ENCODE measurements at regions not wholly inside any gene's neighbourhood (a gene's known extent, or its start where the extent isn't known, plus 50 kb on each side); places are given as distances from the start of the nearest gene placed in this dataset.
A peak's percentile ranks its signal among the peaks of the same experiment; 100 is the strongest.
"Not testable (repeated sequence)": the region's sequence is repeated elsewhere in the genome, so short reads cannot be mapped to it uniquely, and the experiment has no call there.

- H3K36me3 ChIP-seq (ENCODE audit: control insufficient read depth, insufficient read depth, low read length), result no peaks in the 10 kb centered on the region
- no peak for DNase-seq
- no peaks in the 10 kb centered on the region for H3K9me3 ChIP-seq (replicated peaks; ENCODE audit: control insufficient read depth, low read depth, low read length)
- H3K27me3 ChIP-seq (ENCODE audit: control insufficient read depth, insufficient read depth, low read length), result no peaks in the 10 kb centered on the region
- H3K4me3 ChIP-seq (ENCODE audit: low read length), result no peak overlapping the region
- no CpG with 5 or more reads among the region's 4 CpGs for WGBS (ENCODE audit: insufficient coverage)
- H3K4me1 ChIP-seq (ENCODE audit: control insufficient read depth, insufficient read depth, low read length), result no peaks in the 10 kb centered on the region
- no peak overlapping the region for H3K27ac ChIP-seq (ENCODE audit: low read length)
Measured at GRCh38 chr5:118125687-118126086, 862.7 kb downstream of the DTWD2 start.

- Histone ChIP-seq H3K36me3 (ENCODE audit: control insufficient read depth, insufficient read depth, low read length) (no peaks in the 10 kb centered on the region), H3K27me3 (ENCODE audit: control insufficient read depth, insufficient read depth, low read length) (no peaks in the 10 kb centered on the region), H3K4me1 (ENCODE audit: control insufficient read depth, insufficient read depth, low read length) (no peaks in the 10 kb centered on the region), H3K27ac (ENCODE audit: low read length) (no peak overlapping the region), H3K4me3 (ENCODE audit: low read length) (no peak overlapping the region), H3K9me3 (replicated peaks; ENCODE audit: control insufficient read depth, low read depth, low read length) (no peaks in the 10 kb centered on the region)
- WGBS (ENCODE audit: insufficient coverage), result no CpG with 5 or more reads among the region's 3 CpGs
- no peak for DNase-seq
Measured at GRCh38 chr5:118121258-118121657, 867.1 kb downstream of the DTWD2 start.

- Histone ChIP-seq H3K27me3 (ENCODE audit: control insufficient read depth, insufficient read depth, low read length) (no peaks in the 10 kb centered on the region), H3K4me1 (ENCODE audit: control insufficient read depth, insufficient read depth, low read length) (no peaks in the 10 kb centered on the region), H3K4me3 (ENCODE audit: low read length) (no peak overlapping the region), H3K36me3 (ENCODE audit: control insufficient read depth, insufficient read depth, low read length) (no peaks in the 10 kb centered on the region), H3K9me3 (replicated peaks; ENCODE audit: control insufficient read depth, low read depth, low read length) (no peaks in the 10 kb centered on the region), H3K27ac (ENCODE audit: low read length) (no peak overlapping the region)
- no peak for DNase-seq
- no CpG with 5 or more reads among the region's 4 CpGs for WGBS (ENCODE audit: insufficient coverage)
Measured at GRCh38 chr5:118115791-118116190, 872.6 kb downstream of the DTWD2 start.

- H3K27ac ChIP-seq (ENCODE audit: low read length), result no peak overlapping the region
- H3K9me3 ChIP-seq (replicated peaks; ENCODE audit: control insufficient read depth, low read depth, low read length), result no peaks in the 10 kb centered on the region
- no peaks in the 10 kb centered on the region for H3K27me3 ChIP-seq (ENCODE audit: control insufficient read depth, insufficient read depth, low read length)
- WGBS (ENCODE audit: insufficient coverage), result no CpG with 5 or more reads among the region's 5 CpGs
- no peaks in the 10 kb centered on the region for H3K36me3 ChIP-seq (ENCODE audit: control insufficient read depth, insufficient read depth, low read length)
- no peak for DNase-seq
- no peak overlapping the region for H3K4me3 ChIP-seq (ENCODE audit: low read length)
- no peaks in the 10 kb centered on the region for H3K4me1 ChIP-seq (ENCODE audit: control insufficient read depth, insufficient read depth, low read length)
Measured at GRCh38 chr5:118111956-118112355, 876.4 kb downstream of the DTWD2 start.

GRCh38 chr5:118107246-118107645 is 881.1 kb downstream of the DTWD2 start:
- not testable (repeated sequence) for H3K27ac ChIP-seq (ENCODE audit: low read length); DNase-seq; H3K4me3 ChIP-seq (ENCODE audit: low read length); H3K27me3 ChIP-seq (ENCODE audit: control insufficient read depth, insufficient read depth, low read length); H3K4me1 ChIP-seq (ENCODE audit: control insufficient read depth, insufficient read depth, low read length); H3K36me3 ChIP-seq (ENCODE audit: control insufficient read depth, insufficient read depth, low read length); H3K9me3 ChIP-seq (replicated peaks; ENCODE audit: control insufficient read depth, low read depth, low read length)
- no CpG with 5 or more reads among the region's 3 CpGs for WGBS (ENCODE audit: insufficient coverage)

- no peak for DNase-seq
- Histone ChIP-seq H3K27ac (ENCODE audit: low read length) (no peak overlapping the region), H3K27me3 (ENCODE audit: control insufficient read depth, insufficient read depth, low read length) (no peaks in the 10 kb centered on the region), H3K4me1 (ENCODE audit: control insufficient read depth, insufficient read depth, low read length) (no peaks in the 10 kb centered on the region), H3K36me3 (ENCODE audit: control insufficient read depth, insufficient read depth, low read length) (no peaks in the 10 kb centered on the region), H3K9me3 (replicated peaks; ENCODE audit: control insufficient read depth, low read depth, low read length) (no peaks in the 10 kb centered on the region), H3K4me3 (ENCODE audit: low read length) (no peak overlapping the region)
- no CpG with 5 or more reads among the region's 1 CpG for WGBS (ENCODE audit: insufficient coverage)
Measured at GRCh38 chr5:118098716-118099115, 889.6 kb downstream of the DTWD2 start.

- no peak overlapping the region for H3K27ac ChIP-seq (ENCODE audit: low read length)
- H3K4me3 ChIP-seq (ENCODE audit: low read length), result no peak overlapping the region
- WGBS (ENCODE audit: insufficient coverage), result no CpG with 5 or more reads among the region's 2 CpGs
- no peaks in the 10 kb centered on the region for H3K9me3 ChIP-seq (replicated peaks; ENCODE audit: control insufficient read depth, low read depth, low read length)
- no peaks in the 10 kb centered on the region for H3K36me3 ChIP-seq (ENCODE audit: control insufficient read depth, insufficient read depth, low read length)
- no peaks in the 10 kb centered on the region for H3K27me3 ChIP-seq (ENCODE audit: control insufficient read depth, insufficient read depth, low read length)
- no peaks in the 10 kb centered on the region for H3K4me1 ChIP-seq (ENCODE audit: control insufficient read depth, insufficient read depth, low read length)
- peak; percentile 36 for DNase-seq
Measured at GRCh38 chr5:118095115-118095514, 893.2 kb downstream of the DTWD2 start.

- no peak for DNase-seq
- H3K36me3 ChIP-seq (ENCODE audit: control insufficient read depth, insufficient read depth, low read length), result no peaks in the 10 kb centered on the region
- no peak overlapping the region for H3K27ac ChIP-seq (ENCODE audit: low read length)
- H3K4me1 ChIP-seq (ENCODE audit: control insufficient read depth, insufficient read depth, low read length), result no peaks in the 10 kb centered on the region
- H3K27me3 ChIP-seq (ENCODE audit: control insufficient read depth, insufficient read depth, low read length), result no peaks in the 10 kb centered on the region
- no peaks in the 10 kb centered on the region for H3K9me3 ChIP-seq (replicated peaks; ENCODE audit: control insufficient read depth, low read depth, low read length)
- H3K4me3 ChIP-seq (ENCODE audit: low read length), result no peak overlapping the region
Measured at GRCh38 chr5:118088448-118088847, 899.9 kb downstream of the DTWD2 start.

GRCh38 chr5:118076490-118076889 is 911.9 kb downstream of the DTWD2 start:
- H3K4me1 ChIP-seq (ENCODE audit: control insufficient read depth, insufficient read depth, low read length), result no peaks in the 10 kb centered on the region
- no CpG with 5 or more reads among the region's 2 CpGs for WGBS (ENCODE audit: insufficient coverage)
- no peak overlapping the region for H3K4me3 ChIP-seq (ENCODE audit: low read length)
- H3K9me3 ChIP-seq (replicated peaks; ENCODE audit: control insufficient read depth, low read depth, low read length), result no peaks in the 10 kb centered on the region
- H3K27me3 ChIP-seq (ENCODE audit: control insufficient read depth, insufficient read depth, low read length), result no peaks in the 10 kb centered on the region
- H3K27ac ChIP-seq (ENCODE audit: low read length), result no peak overlapping the region
- no peaks in the 10 kb centered on the region for H3K36me3 ChIP-seq (ENCODE audit: control insufficient read depth, insufficient read depth, low read length)
- DNase-seq, result peak; percentile 4

- no CpG with 5 or more reads among the region's 2 CpGs for WGBS (ENCODE audit: insufficient coverage)
- Histone ChIP-seq H3K36me3 (ENCODE audit: control insufficient read depth, insufficient read depth, low read length) (no peaks in the 10 kb centered on the region), H3K9me3 (replicated peaks; ENCODE audit: control insufficient read depth, low read depth, low read length) (no peaks in the 10 kb centered on the region), H3K27me3 (ENCODE audit: control insufficient read depth, insufficient read depth, low read length) (no peaks in the 10 kb centered on the region), H3K4me1 (ENCODE audit: control insufficient read depth, insufficient read depth, low read length) (no peaks in the 10 kb centered on the region), H3K27ac (ENCODE audit: low read length) (no peak overlapping the region), H3K4me3 (ENCODE audit: low read length) (no peak overlapping the region)
- no peak for DNase-seq
Measured at GRCh38 chr5:118070041-118070440, 918.3 kb downstream of the DTWD2 start.

GRCh38 chr5:118069452-118069851 is 918.9 kb downstream of the DTWD2 start:
- Histone ChIP-seq H3K9me3 (replicated peaks; ENCODE audit: control insufficient read depth, low read depth, low read length) (no peaks in the 10 kb centered on the region), H3K27ac (ENCODE audit: low read length) (no peak overlapping the region), H3K4me3 (ENCODE audit: low read length) (no peak overlapping the region), H3K4me1 (ENCODE audit: control insufficient read depth, insufficient read depth, low read length) (no peaks in the 10 kb centered on the region), H3K27me3 (ENCODE audit: control insufficient read depth, insufficient read depth, low read length) (no peaks in the 10 kb centered on the region), H3K36me3 (ENCODE audit: control insufficient read depth, insufficient read depth, low read length) (no peaks in the 10 kb centered on the region)
- no peak for DNase-seq

Measured in muscle of leg (tissue), 3 donors.